Mesenchymal stem cell (in vitro differentiated cells and primary cell): ENCODE measurements at regions not wholly inside any gene's neighbourhood (a gene's known extent, or its start where the extent isn't known, plus 50 kb on each side); places are given as distances from the start of the nearest gene placed in this dataset.

Experiments
- DNase-seq: peaks from one replicate; pipeline ENCODE4 v3.0.0-alpha.2; 2013
- H2AFZ ChIP-seq: one replicate; pipeline ENCODE4 v1.6.1; 2013; ENCODE audit warnings: low read depth, mild to moderate bottlenecking, control low read depth, inconsistent platforms, low read length, moderate library complexity
- H2AK5ac ChIP-seq: 2 replicates; pipeline ENCODE4 v1.6.1; 2013; ENCODE audit warnings: low read length, moderate library complexity, mild to moderate bottlenecking, inconsistent platforms; ENCODE audit not compliant: severe bottlenecking
- H2BK120ac ChIP-seq: one replicate; pipeline ENCODE4 v1.6.1; 2013; ENCODE audit warnings: low read depth, mild to moderate bottlenecking, inconsistent platforms, low read length, moderate library complexity
- H2BK12ac ChIP-seq, 2 experiments: one replicate each; pipeline ENCODE4 v1.6.1; 2013; ENCODE audit warnings: inconsistent platforms in 2 of 2, low read length in 2 of 2, mild to moderate bottlenecking in 2 of 2, moderate library complexity in 2 of 2, control low read depth in 1 of 2
- H2BK15ac ChIP-seq: one replicate; pipeline ENCODE4 v1.6.1; 2013; ENCODE audit warnings: mild to moderate bottlenecking, low read depth, inconsistent platforms; ENCODE audit not compliant: poor library complexity, severe bottlenecking
- H2BK5ac ChIP-seq: 2 replicates; pipeline ENCODE4 v1.6.1; 2013; ENCODE audit warnings: low read depth, mild to moderate bottlenecking, low read length, control low read depth, inconsistent platforms; ENCODE audit not compliant: poor library complexity, severe bottlenecking
- H3K14ac ChIP-seq, 2 experiments: one replicate each; pipeline ENCODE4 v1.6.1; 2013; ENCODE audit warnings: inconsistent platforms in 2 of 2, low read length in 2 of 2, control low read depth in 1 of 2, mild to moderate bottlenecking in 1 of 2, moderate library complexity in 1 of 2
- H3K18ac ChIP-seq, 2 experiments: one replicate each; pipeline ENCODE4 v1.6.1; 2013; ENCODE audit warnings: inconsistent platforms in 2 of 2, low read length in 2 of 2, control low read depth in 1 of 2, low read depth in 1 of 2, mild to moderate bottlenecking in 1 of 2
- H3K23ac ChIP-seq, 2 experiments: one replicate each; pipeline ENCODE4 v1.6.1; 2013; ENCODE audit warnings: inconsistent platforms in 2 of 2, low read length in 2 of 2, mild to moderate bottlenecking in 2 of 2, moderate library complexity in 2 of 2, control low read depth in 1 of 2
- H3K27ac ChIP-seq: 2 replicates; pipeline ENCODE4 v1.5.1; 2013; ENCODE audit warnings: mild to moderate bottlenecking, moderate library complexity, low read length, control low read depth, inconsistent platforms; ENCODE audit not compliant: poor library complexity, severe bottlenecking
- H3K27me3 ChIP-seq, 2 experiments: 2 replicates each; pipeline versions ENCODE4 v1.6.1 to v1.7.0; 2013; ENCODE audit warnings: low read length in 2 of 2, mild to moderate bottlenecking in 2 of 2, moderate library complexity in 2 of 2, control low read depth in 1 of 2, inconsistent platforms in 1 of 2; ENCODE audit not compliant: control insufficient read depth in 1 of 2, insufficient read depth in 1 of 2
- H3K36me3 ChIP-seq, 2 experiments: 2 replicates each; pipeline versions ENCODE4 v1.6.1 to v1.7.0; 2013; ENCODE audit warnings: low read length in 2 of 2, control low read depth in 1 of 2, inconsistent platforms in 1 of 2, low read depth in 1 of 2, mild to moderate bottlenecking in 1 of 2; ENCODE audit not compliant: insufficient read depth in 2 of 2, control insufficient read depth in 1 of 2
- H3K4ac ChIP-seq, 2 experiments: one replicate each; pipeline ENCODE4 v1.6.1; 2013; ENCODE audit warnings: inconsistent platforms in 2 of 2, low read length in 2 of 2, mild to moderate bottlenecking in 2 of 2, moderate library complexity in 2 of 2, control low read depth in 1 of 2, low read depth in 1 of 2
- H3K4me1 ChIP-seq: 2 replicates; pipeline ENCODE4 v1.6.1; 2013; ENCODE audit warnings: low read depth, low read length, control low read depth; ENCODE audit not compliant: control insufficient read depth, insufficient read depth
- H3K4me2 ChIP-seq: 2 replicates; pipeline ENCODE4 v1.6.1; 2013; ENCODE audit warnings: low read length, mild to moderate bottlenecking, inconsistent platforms; ENCODE audit not compliant: poor library complexity, severe bottlenecking
- H3K4me3 ChIP-seq, 2 experiments: 2 replicates each; pipeline versions ENCODE4 v1.5.1 to v1.7.0; 2013; ENCODE audit warnings: low read length in 2 of 2, mild to moderate bottlenecking in 2 of 2, control low read depth in 1 of 2, low read depth in 1 of 2; ENCODE audit not compliant: insufficient read depth in 1 of 2
- H3K79me1 ChIP-seq: replicated peaks from 2 replicates; pipeline ENCODE4 v1.6.1; 2013; ENCODE audit warnings: mild to moderate bottlenecking, control low read depth, low read length, inconsistent platforms; ENCODE audit not compliant: poor library complexity, severe bottlenecking
- H3K9ac ChIP-seq: 2 replicates; pipeline ENCODE4 v1.7.0; 2013; ENCODE audit warnings: mild to moderate bottlenecking, low read length, moderate library complexity
- H3K9me3 ChIP-seq: 2 replicates; pipeline ENCODE4 v1.7.0; 2013; ENCODE audit warnings: mild to moderate bottlenecking, low read length; ENCODE audit not compliant: control insufficient read depth
- H4K8ac ChIP-seq: one replicate; pipeline ENCODE4 v1.6.1; 2013; ENCODE audit warnings: inconsistent platforms, mild to moderate bottlenecking, low read length, moderate library complexity
- H4K91ac ChIP-seq: one replicate; pipeline ENCODE4 v1.6.1; 2013; ENCODE audit warnings: mild to moderate bottlenecking, low read length, inconsistent platforms
- WGBS: methylation state at CpG from one replicate; pipeline ENCODE4 v1.1.7; 2013; ENCODE audit warnings: mixed read lengths; 5-methylcytosine and 5-hydroxymethylcytosine counted together

DNA sequence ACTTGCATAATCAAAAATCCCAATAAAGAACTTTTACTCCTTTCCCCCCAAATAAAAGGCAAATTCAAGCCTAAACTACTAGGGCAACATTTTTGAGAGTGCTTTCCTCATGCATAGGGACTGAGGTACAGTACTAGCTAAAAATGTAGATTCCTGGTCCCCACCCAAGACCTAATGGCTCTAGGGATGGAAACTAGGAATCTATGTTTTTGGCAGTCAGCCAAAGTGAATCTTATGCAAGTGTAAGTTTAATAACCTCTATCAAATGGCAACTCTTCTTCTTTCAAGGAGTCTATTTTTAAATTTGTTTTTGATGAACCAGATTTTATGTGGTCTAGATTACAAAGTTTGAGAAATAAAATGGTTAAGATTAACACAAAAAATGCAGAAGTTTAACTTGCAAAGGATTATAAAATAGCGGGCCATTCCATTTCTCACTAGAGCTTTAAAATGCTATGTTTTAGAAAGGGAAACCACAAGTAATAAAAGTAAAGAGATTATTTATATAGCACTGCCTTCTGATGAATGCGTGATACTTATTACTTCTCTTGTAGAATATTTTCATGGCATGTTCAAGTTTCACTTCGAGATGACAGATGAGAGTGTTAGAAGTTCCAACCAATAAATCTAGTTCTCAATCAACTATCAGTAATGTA is 70.4 kb upstream of the MDFIC start:
- Histone ChIP-seq H2BK12ac (no peak overlapping the region), H3K79me1 (no peaks in the 10 kb centered on the region), H3K14ac (no peak overlapping the region), H2BK5ac (no peak overlapping the region), H2BK120ac (no peak overlapping the region), H2AK5ac (no peak overlapping the region), H3K27me3 (no peaks in the 10 kb centered on the region), H3K4me3 (no peak overlapping the region), H3K18ac (no peak overlapping the region), H2AFZ (no peak overlapping the region), H3K36me3 (no peaks in the 10 kb centered on the region), H2BK15ac (no peak overlapping the region), H4K8ac (no peak overlapping the region), H3K9me3 (no peaks in the 10 kb centered on the region), H3K4ac (no peak overlapping the region), H3K4me1 (no peaks in the 10 kb centered on the region), H3K23ac (no peak overlapping the region), H3K9ac (no peak overlapping the region), H4K91ac (no peak overlapping the region), H3K4me2 (no peak overlapping the region), H3K27ac (no peak overlapping the region)
- WGBS, result no CpG with 5 or more reads among the region's 3 CpGs
- DNase-seq, result no peak

DNA sequence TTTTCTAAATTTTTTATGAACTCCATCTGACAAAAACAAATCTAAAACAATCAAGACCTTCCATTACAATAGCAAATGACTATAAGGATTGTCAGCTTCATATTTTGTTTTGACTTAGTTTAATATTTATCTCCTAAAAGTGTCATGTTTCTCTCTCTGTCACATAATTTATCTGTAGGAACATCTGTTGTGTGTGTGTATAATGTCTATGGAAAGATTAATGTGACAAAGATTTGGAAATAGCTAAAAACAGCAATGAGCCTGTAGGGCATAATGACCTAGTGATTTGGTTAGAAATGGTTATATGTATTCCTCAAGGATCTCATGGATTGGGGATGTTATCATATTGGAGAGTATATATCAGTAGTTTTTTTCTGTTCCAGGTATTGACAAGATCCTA is 69.6 kb upstream of the MDFIC start:
- Histone ChIP-seq H3K4me1 (no peaks in the 10 kb centered on the region), H3K27ac (no peak overlapping the region), H4K8ac (no peak overlapping the region), H2AFZ (no peak overlapping the region), H3K4ac (no peak overlapping the region), H2BK120ac (no peak overlapping the region), H2BK12ac (no peak overlapping the region), H3K4me3 (no peak overlapping the region), H4K91ac (no peak overlapping the region), H2BK5ac (no peak overlapping the region), H3K14ac (no peak overlapping the region), H3K27me3 (no peaks in the 10 kb centered on the region), H3K36me3 (no peaks in the 10 kb centered on the region), H3K4me2 (no peak overlapping the region), H3K79me1 (no peaks in the 10 kb centered on the region), H3K23ac (no peak overlapping the region), H3K9me3 (no peaks in the 10 kb centered on the region), H2AK5ac (no peak overlapping the region), H2BK15ac (no peak overlapping the region), H3K18ac (no peak overlapping the region), H3K9ac (no peak overlapping the region)
- no peak for DNase-seq

DNA sequence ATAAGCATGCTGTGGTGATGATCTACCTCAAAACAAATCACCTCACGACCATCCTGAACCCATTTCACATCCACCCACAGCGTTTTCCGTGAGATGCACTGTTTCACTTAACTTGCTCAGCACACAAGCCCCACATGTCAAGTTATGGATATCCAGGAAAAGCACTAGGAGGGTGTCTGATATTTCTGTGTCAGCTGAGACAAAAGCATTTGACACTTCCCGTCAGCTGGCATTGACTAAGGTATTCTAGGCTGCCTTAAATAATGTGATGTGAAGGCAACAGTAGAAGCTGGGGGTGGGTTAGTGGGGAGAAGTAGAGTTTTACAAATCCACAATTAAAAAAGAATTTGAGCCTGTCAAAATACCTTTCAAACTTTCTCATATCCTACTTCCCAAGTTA is 68.7 kb upstream of the MDFIC start:
- DNase-seq, result no peak
- H3K9me3 ChIP-seq, result no peaks in the 10 kb centered on the region
- H2AFZ ChIP-seq, result no peak overlapping the region
- no peaks in the 10 kb centered on the region for H3K27me3 ChIP-seq
- no peak overlapping the region for H2BK120ac ChIP-seq
- no peak overlapping the region for H3K4ac ChIP-seq
- no peak overlapping the region for H3K4me3 ChIP-seq
- H3K79me1 ChIP-seq, result no peaks in the 10 kb centered on the region
- H3K18ac ChIP-seq, result no peak overlapping the region
- no peak overlapping the region for H3K14ac ChIP-seq
- H2BK15ac ChIP-seq, result no peak overlapping the region
- no peak overlapping the region for H2BK5ac ChIP-seq
- H3K4me2 ChIP-seq, result no peak overlapping the region
- WGBS, result 96% methylated on average over 4 of the region's 4 CpGs
- H3K36me3 ChIP-seq, result no peaks in the 10 kb centered on the region
- H3K4me1 ChIP-seq, result no peaks in the 10 kb centered on the region
- no peak overlapping the region for H4K8ac ChIP-seq
- H3K23ac ChIP-seq, result no peak overlapping the region
- no peak overlapping the region for H2AK5ac ChIP-seq
- H3K27ac ChIP-seq, result no peak overlapping the region
- no peak overlapping the region for H2BK12ac ChIP-seq
- no peak overlapping the region for H3K9ac ChIP-seq
- H4K91ac ChIP-seq, result no peak overlapping the region

DNA sequence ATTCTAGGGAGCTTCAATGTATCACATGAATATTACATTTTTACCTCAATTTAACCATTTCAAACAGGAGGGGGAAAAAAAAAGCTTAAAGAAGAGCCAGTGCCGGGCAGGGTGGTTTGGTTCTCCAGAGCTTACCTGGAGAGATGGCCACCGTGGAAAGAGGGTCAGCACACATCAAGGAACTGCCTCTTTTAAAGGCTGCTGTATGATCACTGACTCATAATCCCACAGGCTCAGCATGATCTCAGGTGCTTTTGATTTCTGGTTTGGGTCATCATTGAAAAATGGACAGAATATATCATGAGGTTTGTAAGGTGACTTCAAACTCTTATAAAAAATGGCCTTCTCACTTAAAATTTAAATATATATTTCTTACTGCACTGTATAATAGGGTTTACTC is 67.5 kb upstream of the MDFIC start:
- H3K4me2 ChIP-seq, result no peak overlapping the region
- no peak overlapping the region for H4K91ac ChIP-seq
- H3K18ac ChIP-seq, result no peak overlapping the region
- DNase-seq, result no peak
- WGBS, result 67% methylated on average over 2 of the region's 2 CpGs
- H2BK15ac ChIP-seq, result no peak overlapping the region
- no peaks in the 10 kb centered on the region for H3K4me1 ChIP-seq
- H3K4me3 ChIP-seq, result no peak overlapping the region
- no peaks in the 10 kb centered on the region for H3K79me1 ChIP-seq
- H3K23ac ChIP-seq, result no peak overlapping the region
- no peak overlapping the region for H4K8ac ChIP-seq
- H2AK5ac ChIP-seq, result no peak overlapping the region
- H3K9ac ChIP-seq, result no peak overlapping the region
- no peaks in the 10 kb centered on the region for H3K27me3 ChIP-seq
- no peak overlapping the region for H2AFZ ChIP-seq
- no peak overlapping the region for H3K14ac ChIP-seq
- no peaks in the 10 kb centered on the region for H3K36me3 ChIP-seq
- no peak overlapping the region for H3K4ac ChIP-seq
- no peak overlapping the region for H2BK12ac ChIP-seq
- no peak overlapping the region for H2BK120ac ChIP-seq
- no peak overlapping the region for H2BK5ac ChIP-seq
- no peak overlapping the region for H3K27ac ChIP-seq
- H3K9me3 ChIP-seq, result no peaks in the 10 kb centered on the region
